GM12878 (cell line): ENCODE measurements at regions not wholly inside any gene's neighbourhood (a gene's known extent, or its start where the extent isn't known, plus 50 kb on each side); places are given as distances from the start of the nearest gene placed in this dataset.
A peak's percentile ranks its signal among the peaks of the same experiment; 100 is the strongest.

Experiments used
- ATAC-seq: fragments of 200-7000 bp; cut with Tn5 transposase; 3 replicates; pipeline ENCODE4 v1.9.1; 2020; ENCODE audit warnings: mild to moderate bottlenecking, moderate library complexity
- BruUV-seq: library from RNA; stranded (reverse); fragments of 400-500 nt; replicated peaks from 2 replicates; lab custom pipeline; 2021; lab: Mats Ljungman, UMichigan
- CTCF ChIA-PET: fragments of 300-600 bp; sonication (Branson Sonifier 250); formaldehyde crosslinking; extraction: SDS; loops from one replicate; lab custom pipeline; 2021; ENCODE audit warnings: inconsistent platforms; lab: Yijun Ruan, JAX
- POLR2A ChIA-PET: fragments of 350-600 bp; formaldehyde crosslinking; extraction: SDS; loops from one replicate; lab custom pipeline; 2021; ENCODE audit warnings: inconsistent platforms; lab: Charles Lee
- RAD21 ChIA-PET: fragments of 300-600 bp; sonication (Branson Sonifier 250); formaldehyde crosslinking; loops from one replicate; lab custom pipeline; 2023; ENCODE audit warnings: antibody characterized with exemption; ENCODE audit not compliant: unreplicated experiment; lab: Charles Lee
- SMC1A ChIA-PET: fragments of 300-600 bp; sonication (Branson Sonifier 250); formaldehyde crosslinking; loops from one replicate; lab custom pipeline; 2023; ENCODE audit not compliant: unreplicated experiment, uncharacterized antibody; lab: Charles Lee
- DNase-seq: peaks from one replicate; pipeline ENCODE4 v3.0.0-alpha.2; 2011; ENCODE audit warnings: low read depth, low spot score
- FAIRE-seq: peaks from 3 replicates; lab custom pipeline; 2011; peaks lifted over from hg19 to GRCh38; lab: Jason Lieb, UNC
- H2AFZ ChIP-seq: 2 replicates; pipeline ENCODE4 v1.6.0; 2011; ENCODE audit warnings: low read depth, low read length, control low read depth; ENCODE audit not compliant: control insufficient read depth
- H3K27ac ChIP-seq: 2 replicates; pipeline ENCODE4 v1.5.1; 2011; ENCODE audit warnings: control low read depth; ENCODE audit not compliant: control insufficient read depth, insufficient read depth
- H3K27me3 ChIP-seq, 2 experiments: replicated peaks in 1 of 2; 2 replicates each; pipeline versions ENCODE4 v1.6.0 to v1.6.1; 2011; ENCODE audit warnings: low read length in 1 of 2; ENCODE audit not compliant: control insufficient read depth in 2 of 2, insufficient read depth in 2 of 2
- H3K36me3 ChIP-seq, 2 experiments: 2 replicates each; pipeline ENCODE4 v1.5.1; 2011; ENCODE audit warnings: low read length in 1 of 2; ENCODE audit not compliant: control insufficient read depth in 2 of 2, insufficient read depth in 2 of 2
- H3K4me1 ChIP-seq: 2 replicates; pipeline ENCODE4 v1.6.1; 2011; ENCODE audit warnings: mild to moderate bottlenecking, low read length, moderate library complexity, mixed read lengths; ENCODE audit not compliant: control insufficient read depth, insufficient read depth
- H3K4me2 ChIP-seq: 2 replicates; pipeline ENCODE4 v1.6.0; 2011; ENCODE audit warnings: control low read depth; ENCODE audit not compliant: control insufficient read depth, insufficient read depth
- H3K4me3 ChIP-seq: fragments of 200-600 bp; sonication (generic); 2 replicates; pipeline ENCODE4 v1.5.1; 2016
- H3K79me2 ChIP-seq: 2 replicates; pipeline ENCODE4 v1.6.0; 2011; ENCODE audit warnings: low read length; ENCODE audit not compliant: control insufficient read depth, insufficient read depth
- H3K9ac ChIP-seq: 2 replicates; pipeline ENCODE4 v1.8.0; 2011; ENCODE audit warnings: low read length, control low read depth, mixed read lengths; ENCODE audit not compliant: control insufficient read depth, insufficient read depth
- H3K9me3 ChIP-seq: replicated peaks from 3 replicates; pipeline ENCODE4 v1.5.1; 2011; ENCODE audit warnings: mild to moderate bottlenecking, low read length; ENCODE audit not compliant: control insufficient read depth, insufficient read depth
- H4K20me1 ChIP-seq: 2 replicates; pipeline ENCODE4 v1.6.0; 2011; ENCODE audit not compliant: control insufficient read depth, insufficient read depth
- BACH1 ChIP-seq: fragments of 450-650 bp; IDR thresholded peaks from 2 replicates; pipeline ENCODE4 v1.6.1; 2017; ENCODE audit warnings: mild to moderate bottlenecking, borderline replicate concordance
- EED ChIP-seq: sonication (generic); IDR thresholded peaks from 2 replicates; pipeline ENCODE4 v1.6.1; 2016; ENCODE audit warnings: antibody characterized with exemption, low read depth
- EGR1 ChIP-seq, 2 experiments: IDR thresholded peaks; 1 replicate in 1 of 2; 2 replicates in 1 of 2; pipeline ENCODE4 v1.6.1; 2011 to 2012; ENCODE audit warnings: low read depth in 2 of 2, low read length in 2 of 2, borderline replicate concordance in 1 of 2, mild to moderate bottlenecking in 1 of 2, moderate library complexity in 1 of 2
- EP300 ChIP-seq, 2 experiments: fragments of 150-350 bp in 1 of 2; IDR thresholded peaks; 2 replicates each; pipeline ENCODE4 v1.6.1; 2011 to 2012; ENCODE audit warnings: low read depth in 2 of 2, low read length in 2 of 2, borderline replicate concordance in 1 of 2, improper control_type of control experiment in 1 of 2, inconsistent platforms in 1 of 2; ENCODE audit not compliant: control insufficient read depth in 1 of 2
- IKZF1 ChIP-seq: fragments of 450-650 bp; conservative IDR thresholded peaks from 2 replicates; pipeline ENCODE4 v1.6.1; 2017; ENCODE audit warnings: antibody characterized with exemption, mild to moderate bottlenecking
- JUNB ChIP-seq: IDR thresholded peaks from 2 replicates; pipeline ENCODE4 v1.6.1; 2016; ENCODE audit warnings: antibody characterized with exemption, mild to moderate bottlenecking
- KLF5 ChIP-seq: fragments of 450-650 bp; IDR thresholded peaks from 2 replicates; pipeline ENCODE4 v1.6.1; 2014; ENCODE audit warnings: mild to moderate bottlenecking; ENCODE audit not compliant: partially characterized antibody
- MTA2 ChIP-seq: fragments of 450-650 bp; IDR thresholded peaks from 2 replicates; pipeline ENCODE4 v1.6.1; 2016; ENCODE audit warnings: low read depth, mild to moderate bottlenecking, moderate library complexity
- MYC ChIP-seq: IDR thresholded peaks from 2 replicates; pipeline ENCODE4 v1.6.1; 2011; ENCODE audit warnings: mild to moderate bottlenecking, low read length, moderate library complexity, inconsistent platforms; ENCODE audit not compliant: insufficient read depth, insufficient replicate concordance, insufficient read length, severe bottlenecking
- NRF1 ChIP-seq: conservative IDR thresholded peaks from 2 replicates; pipeline ENCODE4 v1.6.1; 2011; ENCODE audit warnings: mild to moderate bottlenecking, low read depth, low read length, improper control_type of control experiment
- POLR2A ChIP-seq: IDR thresholded peaks from 2 replicates; pipeline ENCODE4 v1.6.1; 2011; ENCODE audit warnings: low read depth, mild to moderate bottlenecking, low read length
- POU2F2 ChIP-seq: IDR thresholded peaks from 3 replicates; pipeline ENCODE4 v1.6.1; 2011; ENCODE audit warnings: low read depth, mild to moderate bottlenecking, low read length, borderline replicate concordance
- RAD21 ChIP-seq: IDR thresholded peaks from 2 replicates; pipeline ENCODE4 v1.6.1; 2011; ENCODE audit warnings: mild to moderate bottlenecking, low read depth, low read length, moderate library complexity; ENCODE audit not compliant: insufficient read depth
- RELA ChIP-seq: fragments of 450-650 bp; IDR thresholded peaks from 2 replicates; pipeline ENCODE4 v1.8.0; 2014; ENCODE audit warnings: borderline replicate concordance; ENCODE audit not compliant: partially characterized antibody
- SMC3 ChIP-seq: IDR thresholded peaks from 2 replicates; pipeline ENCODE4 v1.6.1; 2011; ENCODE audit warnings: low read length, improper control_type of control experiment, borderline replicate concordance
- SREBF2 ChIP-seq: IDR thresholded peaks from 2 replicates; pipeline ENCODE4 v1.6.1; 2012; ENCODE audit warnings: mild to moderate bottlenecking, low read length
- SUZ12 ChIP-seq: fragments of 200-600 bp; sonication (generic); IDR thresholded peaks from one replicate; pipeline ENCODE4 v1.6.1; 2018; ENCODE audit warnings: antibody characterized with exemption, mild to moderate bottlenecking; ENCODE audit not compliant: unreplicated experiment
- WGBS: methylation state at CpG from one replicate; pipeline ENCODE4 v1.1.6; 2016; ENCODE audit warnings: low lambda C conversion rate; ENCODE audit not compliant: insufficient replicate concordance, insufficient coverage; ENCODE audit errors: missing lambda C conversion rate; 5-methylcytosine and 5-hydroxymethylcytosine counted together
- in situ Hi-C: fragments of 300-500 bp; cut with MboI; formaldehyde crosslinking; loops from 9 replicates; pipeline ENCODE4 v1.14.3; 2018; ENCODE audit warnings: mixed read lengths
- intact Hi-C: fragments of 100-400 bp; cut with micrococcal nuclease; formaldehyde crosslinking; loops from one replicate; pipeline ENCODE4 v1.14.2; 2022; ENCODE audit not compliant: unreplicated experiment
- TF ChIP-seq, protein P1 (sequence below): IDR thresholded peaks from 2 replicates; pipeline ENCODE4 v1.6.1; 2012; ENCODE audit warnings: low read depth, low read length, improper control_type of control experiment
- TF ChIP-seq, protein P2 (sequence below): fragments of 150-350 bp; IDR thresholded peaks from 2 replicates; pipeline ENCODE4 v1.6.1; 2014; ENCODE audit warnings: mild to moderate bottlenecking, low read depth, low read length

DNA sequence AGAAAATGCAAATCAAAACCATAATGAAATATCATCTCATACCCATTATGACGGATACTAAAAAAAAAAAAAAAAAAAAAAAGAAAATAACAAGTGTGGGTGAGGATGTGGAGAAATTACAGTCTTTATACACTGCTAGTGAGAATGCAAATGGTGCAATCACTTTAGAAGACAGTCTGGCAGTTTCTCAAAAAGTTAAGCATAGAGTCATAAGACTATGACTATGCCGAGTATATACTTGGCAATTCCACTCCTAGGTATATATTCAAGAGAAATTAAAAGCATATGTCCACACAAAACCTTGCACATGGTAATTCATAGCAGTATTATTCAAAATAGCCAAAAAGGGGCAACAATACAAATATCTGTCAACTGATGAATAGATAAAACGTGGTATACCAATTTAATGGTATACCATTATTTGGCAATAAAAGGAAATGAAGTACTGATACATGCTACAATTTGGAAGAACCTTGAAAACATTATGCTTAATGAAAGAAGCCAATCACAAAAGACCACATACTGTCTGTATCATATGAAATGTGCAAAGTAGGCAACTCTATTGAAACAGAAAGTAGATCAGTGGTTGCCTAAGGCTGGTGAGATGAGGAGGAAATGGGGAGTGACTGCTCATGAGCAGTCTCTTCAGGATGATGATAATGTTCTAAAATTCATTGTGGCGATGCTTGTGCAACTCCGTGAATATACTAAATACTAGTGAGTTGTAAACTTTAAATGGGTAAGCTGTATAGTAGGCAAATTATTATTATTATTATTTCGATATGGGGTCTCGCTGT lies 90.1 kb upstream of the NANOS1 start:
- H4K20me1 ChIP-seq: no peaks in the 10 kb centered on the region
- no peak overlapping the region for H3K4me3 ChIP-seq
- ATAC-seq: peak; percentile 46; the same call in 2 of the 3 replicates
- H2AFZ ChIP-seq: no peak overlapping the region
- ChIA-PET RAD21 (no interaction called here), SMC1A (interaction anchor here (0.8 kb wide), 1 partner anchor 260 kb away, joined by 3 read pairs; no protein-coding TSS in a partner anchor), CTCF (no interaction called here)
- H3K27ac ChIP-seq: no peak overlapping the region
- FAIRE-seq: no peak
- H3K9ac ChIP-seq: no peak overlapping the region
- no peaks in the 10 kb centered on the region for H3K4me1 ChIP-seq
- in situ Hi-C loops (no loop called here), intact Hi-C loops (no loop called here)
- no TSS peak for BruUV-seq
- no peaks in the 10 kb centered on the region for H3K27me3 ChIP-seq
- no peak overlapping the region for H3K4me2 ChIP-seq
- no peak for DNase-seq
- no peaks in the 10 kb centered on the region for H3K9me3 ChIP-seq
- TF ChIP-seq MTA2 (no peak), JUNB (no peak), EP300 (IDR thresholded peaks at IDR 0.05; ENCODE audit: borderline replicate concordance in 1 of 2, control insufficient read depth in 1 of 2, low read depth in 2 of 2, low read length in 2 of 2) (no peak), POU2F2 (no peak), EGR1 (IDR thresholded peaks at IDR 0.05; ENCODE audit: borderline replicate concordance in 1 of 2, low read depth in 2 of 2, low read length in 2 of 2) (no peak), SREBF2 (no peak), POLR2A (no peak), KLF5 (no peak), NRF1 (no peak), RELA (no peak), BACH1 (no peak), MYC (no peak), EED (no peak), SUZ12 (no peak), SMC3 (no peak), IKZF1 (no peak), RAD21 (no peak)
- TF ChIP-seq, protein P1, sequence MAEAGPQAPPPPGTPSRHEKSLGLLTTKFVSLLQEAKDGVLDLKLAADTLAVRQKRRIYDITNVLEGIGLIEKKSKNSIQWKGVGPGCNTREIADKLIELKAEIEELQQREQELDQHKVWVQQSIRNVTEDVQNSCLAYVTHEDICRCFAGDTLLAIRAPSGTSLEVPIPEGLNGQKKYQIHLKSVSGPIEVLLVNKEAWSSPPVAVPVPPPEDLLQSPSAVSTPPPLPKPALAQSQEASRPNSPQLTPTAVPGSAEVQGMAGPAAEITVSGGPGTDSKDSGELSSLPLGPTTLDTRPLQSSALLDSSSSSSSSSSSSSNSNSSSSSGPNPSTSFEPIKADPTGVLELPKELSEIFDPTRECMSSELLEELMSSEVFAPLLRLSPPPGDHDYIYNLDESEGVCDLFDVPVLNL: no peak
- TF ChIP-seq, protein P2, sequence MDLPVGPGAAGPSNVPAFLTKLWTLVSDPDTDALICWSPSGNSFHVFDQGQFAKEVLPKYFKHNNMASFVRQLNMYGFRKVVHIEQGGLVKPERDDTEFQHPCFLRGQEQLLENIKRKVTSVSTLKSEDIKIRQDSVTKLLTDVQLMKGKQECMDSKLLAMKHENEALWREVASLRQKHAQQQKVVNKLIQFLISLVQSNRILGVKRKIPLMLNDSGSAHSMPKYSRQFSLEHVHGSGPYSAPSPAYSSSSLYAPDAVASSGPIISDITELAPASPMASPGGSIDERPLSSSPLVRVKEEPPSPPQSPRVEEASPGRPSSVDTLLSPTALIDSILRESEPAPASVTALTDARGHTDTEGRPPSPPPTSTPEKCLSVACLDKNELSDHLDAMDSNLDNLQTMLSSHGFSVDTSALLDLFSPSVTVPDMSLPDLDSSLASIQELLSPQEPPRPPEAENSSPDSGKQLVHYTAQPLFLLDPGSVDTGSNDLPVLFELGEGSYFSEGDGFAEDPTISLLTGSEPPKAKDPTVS: no peak
- TF ChIP-seq, all 136 proteins: peak for 0
- Histone ChIP-seq H3K36me3 (no peaks in the 10 kb centered on the region), H3K79me2 (no peaks in the 10 kb centered on the region)
- POLR2A ChIA-PET: no interaction called here
- 55% methylated on average over 6 of the region's 7 CpGs for WGBS
